22Rv1 (cell line): ENCODE measurements at regions not wholly inside any gene's neighbourhood (a gene's known extent, or its start where the extent isn't known, plus 50 kb on each side); places are given as distances from the start of the nearest gene placed in this dataset.

Experiments used
- CTCF ChIP-seq: fragments of 450-650 bp; IDR thresholded peaks from 2 replicates; pipeline ENCODE4 v1.5.1; 2017; ENCODE audit warnings: mild to moderate bottlenecking
- ZFX ChIP-seq: fragments of 450-650 bp; IDR thresholded peaks from 2 replicates; pipeline ENCODE4 v1.6.1; 2017; ENCODE audit warnings: antibody characterized with exemption, borderline replicate concordance

DNA sequence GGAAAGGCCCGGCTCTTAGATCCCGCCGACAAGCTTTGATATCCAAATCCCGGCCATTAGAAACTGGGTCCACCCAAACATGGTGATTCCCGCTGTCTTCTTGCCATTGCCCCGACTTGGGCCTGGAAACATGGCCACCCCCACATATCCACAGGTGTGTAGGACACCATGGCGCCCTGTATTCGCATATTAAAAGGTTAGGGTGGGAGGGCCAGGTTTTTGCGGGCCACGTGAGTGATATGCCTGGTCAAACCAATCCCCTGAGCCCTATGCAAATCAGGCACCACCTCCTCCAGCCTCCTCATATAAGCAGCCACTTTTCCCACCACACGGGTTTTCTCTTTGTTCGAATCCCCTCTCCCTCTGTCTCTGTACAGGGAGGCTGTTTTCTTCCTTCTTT lies 766.4 kb downstream of the UQCRFS1 start:
- no peak for TF ChIP-seq CTCF
- TF ChIP-seq ZFX = no peak
